NCI-H1092 (cell line): ENCODE measurements at regions not wholly inside any gene's neighbourhood (a gene's known extent, or its start where the extent isn't known, plus 50 kb on each side); places are given as distances from the start of the nearest gene placed in this dataset.

Source experiments
- DNase-seq: peaks from one replicate; lab custom pipeline; 2025; lab: John Stamatoyannopoulos, UW

GRCh38 chr14:97298736-97299135 is 501.6 kb downstream of the VRK1 start:
- DNase-seq = peak; percentile 29

GRCh38 chr14:97299661-97300060 is 502.5 kb downstream of the VRK1 start:
- DNase-seq = no peak

- no peak for DNase-seq
Measured at GRCh38 chr14:97301931-97302559, 504.9 kb downstream of the VRK1 start.

- DNase-seq = no peak
Measured at GRCh38 chr14:97306133-97306759, 509.1 kb downstream of the VRK1 start.

GRCh38 chr14:97306760-97307246 is 509.6 kb downstream of the VRK1 start:
- DNase-seq = no peak

GRCh38 chr14:97311411-97311810 is 514.2 kb downstream of the VRK1 start:
- no peak for DNase-seq

GRCh38 chr14:97312910-97313309 is 515.7 kb downstream of the VRK1 start:
- no peak for DNase-seq

GRCh38 chr14:97315790-97316189 is 518.6 kb downstream of the VRK1 start:
- no peak for DNase-seq

GRCh38 chr14:97318380-97318779 is 521.2 kb downstream of the VRK1 start:
- DNase-seq = no peak

GRCh38 chr14:97319691-97320090 is 522.5 kb downstream of the VRK1 start:
- no peak for DNase-seq

- no peak for DNase-seq
Measured at GRCh38 chr14:97328743-97329142, 531.6 kb downstream of the VRK1 start.

GRCh38 chr14:97329701-97330100 is 532.5 kb downstream of the VRK1 start:
- no peak for DNase-seq

GRCh38 chr14:97331058-97331457 is 533.9 kb downstream of the VRK1 start:
- no peak for DNase-seq

- no peak for DNase-seq
Measured at GRCh38 chr14:97331526-97331925, 534.3 kb downstream of the VRK1 start.

GRCh38 chr14:97336179-97336578 is 539.0 kb downstream of the VRK1 start:
- DNase-seq = no peak

- DNase-seq = no peak
Measured at GRCh38 chr14:97336816-97337215, 539.6 kb downstream of the VRK1 start.

- no peak for DNase-seq
Measured at GRCh38 chr14:97337267-97337666, 540.1 kb downstream of the VRK1 start.

GRCh38 chr14:97337670-97338069 is 540.5 kb downstream of the VRK1 start:
- no peak for DNase-seq

GRCh38 chr14:97344666-97345065 is 547.5 kb downstream of the VRK1 start:
- no peak for DNase-seq

- no peak for DNase-seq
Measured at GRCh38 chr14:97346675-97347074, 549.5 kb downstream of the VRK1 start.

- no peak for DNase-seq
Measured at GRCh38 chr14:97349463-97349862, 552.3 kb downstream of the VRK1 start.

GRCh38 chr14:97349946-97350345 is 552.8 kb downstream of the VRK1 start:
- no peak for DNase-seq

GRCh38 chr14:97350415-97350814 is 553.2 kb downstream of the VRK1 start:
- no peak for DNase-seq
